ENCODE measurements at regions not wholly inside any gene's neighbourhood (a gene's known extent, or its start where the extent isn't known, plus 50 kb on each side); places are given as distances from the start of the nearest gene placed in this dataset.

- Histone ChIP-seq H4K20me1 (ENCODE audit: insufficient read depth) (no peaks in the 10 kb centered on the region), H2AFZ (ENCODE audit: low read depth, low read length, poor library complexity, severe bottlenecking) (no peak overlapping the region), H3K4me3 (replicated peaks in 1 of 2; ENCODE audit: low read depth in 1 of 2, low read length in 2 of 2) (no peak overlapping the region), H3K9ac (ENCODE audit: low read length) (no peak overlapping the region), H3K27me3 (ENCODE audit: insufficient read depth, low read length) (no peaks in the 10 kb centered on the region), H3K9me3 (ENCODE audit: control insufficient read depth in 1 of 2, insufficient read depth in 1 of 2, low read depth in 1 of 2, low read length in 2 of 2) (peaks cover 0 to 40% of the 10 kb centered on the region in 2 experiments; a peak in 2 of 4 replicates), H3K36me3 (ENCODE audit: control insufficient read depth in 1 of 2, insufficient read depth in 2 of 2, low read length in 2 of 2) (no peaks in the 10 kb centered on the region), H3K4me2 (ENCODE audit: low read length) (no peak overlapping the region), H3K27ac (ENCODE audit: low read depth, low read length) (no peak overlapping the region), H3K9me2 (ENCODE audit: insufficient read depth) (no peaks in the 10 kb centered on the region), H3K79me2 (ENCODE audit: insufficient read depth, low read length) (no peaks in the 10 kb centered on the region), H3K4me1 (ENCODE audit: control insufficient read depth in 1 of 2, insufficient read depth in 2 of 2, low read length in 2 of 2) (no peaks in the 10 kb centered on the region)
- intact Hi-C loops (cut with micrococcal nuclease), result no loop called here
- DNase-seq (ENCODE audit: low read depth, low spot score) (no peak), ATAC-seq (no peak)
- ChIA-PET RAD21 (ENCODE audit: low non-redundant PET in 1 of 2, low total read pairs in 2 of 2, uncharacterized antibody in 2 of 2, unreplicated experiment in 2 of 2) (no interaction called here), POLR2A (no interaction called here), CTCF (no interaction called here)
- BruUV-seq (replicated peaks), result no TSS peak
- TF ChIP-seq EGR1 (IDR thresholded peaks at IDR 0.05; ENCODE audit: low read depth) (no peak), POLR2A (IDR thresholded peaks at IDR 0.05; ENCODE audit: borderline replicate concordance, extremely low read depth, insufficient read depth, insufficient read length) (no peak), ZNF274 (IDR thresholded peaks at IDR 0.05; ENCODE audit: low read depth, low read length) (no peak), SIN3A (IDR thresholded peaks at IDR 0.05; ENCODE audit: low read depth) (no peak), ZFX (IDR thresholded peaks at IDR 0.05) (no peak), EZH2phosphoT487 (IDR thresholded peaks at IDR 0.05; ENCODE audit: borderline replicate concordance) (no peak)
Observed at GRCh38 chr15:46710401-46710960, 1006.8 kb upstream of the SEMA6D start.

GRCh38 chr15:46713045-46713444 is 1004.3 kb upstream of the SEMA6D start:
- Histone ChIP-seq H3K79me2 (ENCODE audit: insufficient read depth, low read length) (no peaks in the 10 kb centered on the region), H4K20me1 (ENCODE audit: insufficient read depth) (no peaks in the 10 kb centered on the region), H2AFZ (ENCODE audit: low read depth, low read length, poor library complexity, severe bottlenecking) (no peak overlapping the region), H3K9me3 (ENCODE audit: control insufficient read depth in 1 of 2, insufficient read depth in 1 of 2, low read depth in 1 of 2, low read length in 2 of 2) (peaks cover 3 to 33% of the 10 kb centered on the region in 2 experiments; a peak in 2 of 4 replicates), H3K4me1 (ENCODE audit: control insufficient read depth in 1 of 2, insufficient read depth in 2 of 2, low read length in 2 of 2) (no peaks in the 10 kb centered on the region), H3K9ac (ENCODE audit: low read length) (no peak overlapping the region), H3K36me3 (ENCODE audit: control insufficient read depth in 1 of 2, insufficient read depth in 2 of 2, low read length in 2 of 2) (no peaks in the 10 kb centered on the region), H3K27ac (ENCODE audit: low read depth, low read length) (no peak overlapping the region), H3K27me3 (ENCODE audit: insufficient read depth, low read length) (no peaks in the 10 kb centered on the region), H3K9me2 (ENCODE audit: insufficient read depth) (no peaks in the 10 kb centered on the region), H3K4me3 (replicated peaks in 1 of 2; ENCODE audit: low read depth in 1 of 2, low read length in 2 of 2) (no peak overlapping the region), H3K4me2 (ENCODE audit: low read length) (no peak overlapping the region)
- DNase-seq (ENCODE audit: low read depth, low spot score), result no peak
- BruUV-seq (replicated peaks), result no TSS peak
- CTCF ChIA-PET, result no interaction called here
- intact Hi-C loops (cut with micrococcal nuclease), result no loop called here
- POLR2A ChIA-PET, result no interaction called here
- ATAC-seq, result no peak
- RAD21 ChIA-PET (ENCODE audit: low non-redundant PET in 1 of 2, low total read pairs in 2 of 2, uncharacterized antibody in 2 of 2, unreplicated experiment in 2 of 2), result no interaction called here
- no peak for TF ChIP-seq CBX3 (IDR thresholded peaks at IDR 0.05; ENCODE audit: low read depth)
- no peak for TF ChIP-seq SIN3A (IDR thresholded peaks at IDR 0.05; ENCODE audit: low read depth)
- no peak for TF ChIP-seq POLR2AphosphoS5 (IDR thresholded peaks at IDR 0.05; ENCODE audit: low read depth, low read length)
- TF ChIP-seq ZFX (IDR thresholded peaks at IDR 0.05), result no peak
- TF ChIP-seq ZBTB33 (IDR thresholded peaks at IDR 0.05; ENCODE audit: extremely low read depth, insufficient replicate concordance, low read length), result no peak
- no peak for TF ChIP-seq ZNF274 (IDR thresholded peaks at IDR 0.05; ENCODE audit: low read depth, low read length)
- TF ChIP-seq EGR1 (IDR thresholded peaks at IDR 0.05; ENCODE audit: low read depth), result no peak
- TF ChIP-seq CEBPB (IDR thresholded peaks at IDR 0.05; ENCODE audit: low read depth), result no peak
- no peak for TF ChIP-seq EZH2 (IDR thresholded peaks at IDR 0.05)
- TF ChIP-seq YY1 (IDR thresholded peaks at IDR 0.05; ENCODE audit: extremely low read depth, insufficient replicate concordance, low read depth, low read length), result no peak
- no peak for TF ChIP-seq SP1 (IDR thresholded peaks at IDR 0.05; ENCODE audit: low read depth)
- no peak for TF ChIP-seq MAX (IDR thresholded peaks at IDR 0.05)
- no peak for TF ChIP-seq TCF7L2 (IDR thresholded peaks at IDR 0.05; ENCODE audit: borderline replicate concordance, extremely low read depth, insufficient read depth, insufficient read length)
- TF ChIP-seq POLR2A (IDR thresholded peaks at IDR 0.05; ENCODE audit: borderline replicate concordance, extremely low read depth, insufficient read depth, insufficient read length), result no peak
- TF ChIP-seq RAD21 (IDR thresholded peaks at IDR 0.05; ENCODE audit: low read depth), result no peak

Data from HCT116 (cell line).